ENCODE measurements at regions not wholly inside any gene's neighbourhood (a gene's known extent, or its start where the extent isn't known, plus 50 kb on each side); places are given as distances from the start of the nearest gene placed in this dataset.
A peak's percentile ranks its signal among the peaks of the same experiment; 100 is the strongest.

- TF ChIP-seq, protein P1, sequence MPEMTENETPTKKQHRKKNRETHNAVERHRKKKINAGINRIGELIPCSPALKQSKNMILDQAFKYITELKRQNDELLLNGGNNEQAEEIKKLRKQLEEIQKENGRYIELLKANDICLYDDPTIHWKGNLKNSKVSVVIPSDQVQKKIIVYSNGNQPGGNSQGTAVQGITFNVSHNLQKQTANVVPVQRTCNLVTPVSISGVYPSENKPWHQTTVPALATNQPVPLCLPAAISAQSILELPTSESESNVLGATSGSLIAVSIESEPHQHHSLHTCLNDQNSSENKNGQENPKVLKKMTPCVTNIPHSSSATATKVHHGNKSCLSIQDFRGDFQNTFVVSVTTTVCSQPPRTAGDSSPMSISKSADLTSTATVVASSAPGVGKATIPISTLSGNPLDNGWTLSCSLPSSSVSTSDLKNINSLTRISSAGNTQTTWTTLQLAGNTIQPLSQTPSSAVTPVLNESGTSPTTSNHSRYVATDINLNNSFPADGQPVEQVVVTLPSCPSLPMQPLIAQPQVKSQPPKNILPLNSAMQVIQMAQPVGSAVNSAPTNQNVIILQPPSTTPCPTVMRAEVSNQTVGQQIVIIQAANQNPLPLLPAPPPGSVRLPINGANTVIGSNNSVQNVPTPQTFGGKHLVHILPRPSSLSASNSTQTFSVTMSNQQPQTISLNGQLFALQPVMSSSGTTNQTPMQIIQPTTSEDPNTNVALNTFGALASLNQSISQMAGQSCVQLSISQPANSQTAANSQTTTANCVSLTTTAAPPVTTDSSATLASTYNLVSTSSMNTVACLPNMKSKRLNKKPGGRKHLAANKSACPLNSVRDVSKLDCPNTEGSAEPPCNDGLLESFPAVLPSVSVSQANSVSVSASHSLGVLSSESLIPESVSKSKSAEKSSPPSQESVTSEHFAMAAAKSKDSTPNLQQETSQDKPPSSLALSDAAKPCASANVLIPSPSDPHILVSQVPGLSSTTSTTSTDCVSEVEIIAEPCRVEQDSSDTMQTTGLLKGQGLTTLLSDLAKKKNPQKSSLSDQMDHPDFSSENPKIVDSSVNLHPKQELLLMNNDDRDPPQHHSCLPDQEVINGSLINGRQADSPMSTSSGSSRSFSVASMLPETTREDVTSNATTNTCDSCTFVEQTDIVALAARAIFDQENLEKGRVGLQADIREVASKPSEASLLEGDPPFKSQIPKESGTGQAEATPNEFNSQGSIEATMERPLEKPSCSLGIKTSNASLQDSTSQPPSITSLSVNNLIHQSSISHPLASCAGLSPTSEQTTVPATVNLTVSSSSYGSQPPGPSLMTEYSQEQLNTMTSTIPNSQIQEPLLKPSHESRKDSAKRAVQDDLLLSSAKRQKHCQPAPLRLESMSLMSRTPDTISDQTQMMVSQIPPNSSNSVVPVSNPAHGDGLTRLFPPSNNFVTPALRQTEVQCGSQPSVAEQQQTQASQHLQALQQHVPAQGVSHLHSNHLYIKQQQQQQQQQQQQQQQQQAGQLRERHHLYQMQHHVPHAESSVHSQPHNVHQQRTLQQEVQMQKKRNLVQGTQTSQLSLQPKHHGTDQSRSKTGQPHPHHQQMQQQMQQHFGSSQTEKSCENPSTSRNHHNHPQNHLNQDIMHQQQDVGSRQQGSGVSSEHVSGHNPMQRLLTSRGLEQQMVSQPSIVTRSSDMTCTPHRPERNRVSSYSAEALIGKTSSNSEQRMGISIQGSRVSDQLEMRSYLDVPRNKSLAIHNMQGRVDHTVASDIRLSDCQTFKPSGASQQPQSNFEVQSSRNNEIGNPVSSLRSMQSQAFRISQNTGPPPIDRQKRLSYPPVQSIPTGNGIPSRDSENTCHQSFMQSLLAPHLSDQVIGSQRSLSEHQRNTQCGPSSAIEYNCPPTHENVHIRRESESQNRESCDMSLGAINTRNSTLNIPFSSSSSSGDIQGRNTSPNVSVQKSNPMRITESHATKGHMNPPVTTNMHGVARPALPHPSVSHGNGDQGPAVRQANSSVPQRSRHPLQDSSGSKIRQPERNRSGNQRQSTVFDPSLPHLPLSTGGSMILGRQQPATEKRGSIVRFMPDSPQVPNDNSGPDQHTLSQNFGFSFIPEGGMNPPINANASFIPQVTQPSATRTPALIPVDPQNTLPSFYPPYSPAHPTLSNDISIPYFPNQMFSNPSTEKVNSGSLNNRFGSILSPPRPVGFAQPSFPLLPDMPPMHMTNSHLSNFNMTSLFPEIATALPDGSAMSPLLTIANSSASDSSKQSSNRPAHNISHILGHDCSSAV (CRISPR knock-in tag; IDR thresholded peaks at IDR 0.05; ENCODE audit: borderline replicate concordance), result no peak
- TF ChIP-seq ZBTB21 (CRISPR knock-in tag; IDR thresholded peaks at IDR 0.05), result no peak
- 0 out of 2 replicates have a peak, but pooled peaks have one; percentile 46 for TF ChIP-seq HOMEZ (CRISPR knock-in tag; IDR thresholded peaks at IDR 0.05; ENCODE audit: low read depth)
- TF ChIP-seq, protein P2, sequence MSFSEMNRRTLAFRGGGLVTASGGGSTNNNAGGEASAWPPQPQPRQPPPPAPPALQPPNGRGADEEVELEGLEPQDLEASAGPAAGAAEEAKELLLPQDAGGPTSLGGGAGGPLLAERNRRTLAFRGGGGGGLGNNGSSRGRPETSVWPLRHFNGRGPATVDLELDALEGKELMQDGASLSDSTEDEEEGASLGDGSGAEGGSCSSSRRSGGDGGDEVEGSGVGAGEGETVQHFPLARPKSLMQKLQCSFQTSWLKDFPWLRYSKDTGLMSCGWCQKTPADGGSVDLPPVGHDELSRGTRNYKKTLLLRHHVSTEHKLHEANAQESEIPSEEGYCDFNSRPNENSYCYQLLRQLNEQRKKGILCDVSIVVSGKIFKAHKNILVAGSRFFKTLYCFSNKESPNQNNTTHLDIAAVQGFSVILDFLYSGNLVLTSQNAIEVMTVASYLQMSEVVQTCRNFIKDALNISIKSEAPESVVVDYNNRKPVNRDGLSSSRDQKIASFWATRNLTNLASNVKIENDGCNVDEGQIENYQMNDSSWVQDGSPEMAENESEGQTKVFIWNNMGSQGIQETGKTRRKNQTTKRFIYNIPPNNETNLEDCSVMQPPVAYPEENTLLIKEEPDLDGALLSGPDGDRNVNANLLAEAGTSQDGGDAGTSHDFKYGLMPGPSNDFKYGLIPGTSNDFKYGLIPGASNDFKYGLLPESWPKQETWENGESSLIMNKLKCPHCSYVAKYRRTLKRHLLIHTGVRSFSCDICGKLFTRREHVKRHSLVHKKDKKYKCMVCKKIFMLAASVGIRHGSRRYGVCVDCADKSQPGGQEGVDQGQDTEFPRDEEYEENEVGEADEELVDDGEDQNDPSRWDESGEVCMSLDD (CRISPR knock-in tag; IDR thresholded peaks at IDR 0.05; ENCODE audit: borderline replicate concordance), result no peak
- TF ChIP-seq MEIS2 (CRISPR knock-in tag; IDR thresholded peaks at IDR 0.05), result no peak
- TF ChIP-seq, protein P3, sequence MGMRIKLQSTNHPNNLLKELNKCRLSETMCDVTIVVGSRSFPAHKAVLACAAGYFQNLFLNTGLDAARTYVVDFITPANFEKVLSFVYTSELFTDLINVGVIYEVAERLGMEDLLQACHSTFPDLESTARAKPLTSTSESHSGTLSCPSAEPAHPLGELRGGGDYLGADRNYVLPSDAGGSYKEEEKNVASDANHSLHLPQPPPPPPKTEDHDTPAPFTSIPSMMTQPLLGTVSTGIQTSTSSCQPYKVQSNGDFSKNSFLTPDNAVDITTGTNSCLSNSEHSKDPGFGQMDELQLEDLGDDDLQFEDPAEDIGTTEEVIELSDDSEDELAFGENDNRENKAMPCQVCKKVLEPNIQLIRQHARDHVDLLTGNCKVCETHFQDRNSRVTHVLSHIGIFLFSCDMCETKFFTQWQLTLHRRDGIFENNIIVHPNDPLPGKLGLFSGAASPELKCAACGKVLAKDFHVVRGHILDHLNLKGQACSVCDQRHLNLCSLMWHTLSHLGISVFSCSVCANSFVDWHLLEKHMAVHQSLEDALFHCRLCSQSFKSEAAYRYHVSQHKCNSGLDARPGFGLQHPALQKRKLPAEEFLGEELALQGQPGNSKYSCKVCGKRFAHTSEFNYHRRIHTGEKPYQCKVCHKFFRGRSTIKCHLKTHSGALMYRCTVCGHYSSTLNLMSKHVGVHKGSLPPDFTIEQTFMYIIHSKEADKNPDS (CRISPR knock-in tag; IDR thresholded peaks at IDR 0.05), result no peak
- TF ChIP-seq ZHX1 (CRISPR knock-in tag; IDR thresholded peaks at IDR 0.05; ENCODE audit: low read depth), result no peak
- TF ChIP-seq SETDB1 (CRISPR knock-in tag; IDR thresholded peaks at IDR 0.05; ENCODE audit: borderline replicate concordance), result no peak
- no peak for TF ChIP-seq ZSCAN22 (CRISPR knock-in tag; IDR thresholded peaks at IDR 0.05)
- TF ChIP-seq, protein P4, sequence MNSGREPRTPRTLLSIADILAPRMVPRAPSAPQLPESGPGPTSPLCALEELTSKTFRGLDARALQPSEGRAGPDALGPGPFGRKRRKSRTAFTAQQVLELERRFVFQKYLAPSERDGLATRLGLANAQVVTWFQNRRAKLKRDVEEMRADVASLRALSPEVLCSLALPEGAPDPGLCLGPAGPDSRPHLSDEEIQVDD (CRISPR knock-in tag; IDR thresholded peaks at IDR 0.05; ENCODE audit: borderline replicate concordance), result no peak
- TF ChIP-seq ZIK1 (CRISPR knock-in tag; IDR thresholded peaks at IDR 0.05; ENCODE audit: borderline replicate concordance, low read depth), result no peak
Measured at GRCh38 chr4:103424853-103425252, 226.7 kb upstream of the CENPE start (continued).

All from HepG2 (cell line).